ENCODE measurements at regions not wholly inside any gene's neighbourhood (a gene's known extent, or its start where the extent isn't known, plus 50 kb on each side); places are given as distances from the start of the nearest gene placed in this dataset.

- ATAC-seq (no peak), DNase-seq (no peak)
- Mint-ChIP-seq H3K4me3 (no peak overlapping the region), H3K9me3 (ENCODE audit: insufficient read depth) (no peaks in the 10 kb centered on the region), H3K4me1 (ENCODE audit: low read depth) (no peaks in the 10 kb centered on the region), H3K27me3 (ENCODE audit: low read depth) (no peaks in the 10 kb centered on the region), H3K36me3 (ENCODE audit: low read depth) (no peaks in the 10 kb centered on the region), H3K27ac (no peak overlapping the region)
- POLR2A ChIA-PET: no interaction called here
- CTCF ChIA-PET: no interaction called here
Observed at GRCh38 chr17:27072885-27073284, 221.0 kb upstream of the WSB1 start.

- H3K27me3 Mint-ChIP-seq (ENCODE audit: low read depth): no peaks in the 10 kb centered on the region
- no peak for DNase-seq
- no peak overlapping the region for H3K27ac Mint-ChIP-seq
- POLR2A ChIA-PET: no interaction called here
- no peak for ATAC-seq
- no peaks in the 10 kb centered on the region for H3K36me3 Mint-ChIP-seq (ENCODE audit: low read depth)
- CTCF ChIA-PET: no interaction called here
- H3K4me3 Mint-ChIP-seq: no peak overlapping the region
- no peaks in the 10 kb centered on the region for H3K9me3 Mint-ChIP-seq (ENCODE audit: insufficient read depth)
- H3K4me1 Mint-ChIP-seq (ENCODE audit: low read depth): no peaks in the 10 kb centered on the region
Observed at GRCh38 chr17:27076814-27077213, 217.1 kb upstream of the WSB1 start.

- no peak overlapping the region for H3K4me3 Mint-ChIP-seq
- no peaks in the 10 kb centered on the region for H3K27me3 Mint-ChIP-seq (ENCODE audit: low read depth)
- ATAC-seq: no peak
- no peaks in the 10 kb centered on the region for H3K9me3 Mint-ChIP-seq (ENCODE audit: insufficient read depth)
- ChIA-PET POLR2A (no interaction called here), CTCF (no interaction called here)
- no peaks in the 10 kb centered on the region for H3K4me1 Mint-ChIP-seq (ENCODE audit: low read depth)
- no peaks in the 10 kb centered on the region for H3K36me3 Mint-ChIP-seq (ENCODE audit: low read depth)
- H3K27ac Mint-ChIP-seq: no peak overlapping the region
- no peak for DNase-seq
Observed at GRCh38 chr17:27078296-27078695, 215.6 kb upstream of the WSB1 start.

- Mint-ChIP-seq H3K36me3 (ENCODE audit: low read depth) (no peaks in the 10 kb centered on the region), H3K9me3 (ENCODE audit: insufficient read depth) (no peaks in the 10 kb centered on the region), H3K27ac (no peak overlapping the region), H3K27me3 (ENCODE audit: low read depth) (no peaks in the 10 kb centered on the region), H3K4me1 (ENCODE audit: low read depth) (no peaks in the 10 kb centered on the region), H3K4me3 (no peak overlapping the region)
- DNase-seq (no peak), ATAC-seq (no peak)
- CTCF ChIA-PET: no interaction called here
- POLR2A ChIA-PET: no interaction called here
Observed at GRCh38 chr17:27079660-27080059, 214.3 kb upstream of the WSB1 start.

- DNase-seq (no peak), ATAC-seq (no peak)
- H3K4me1 Mint-ChIP-seq (ENCODE audit: low read depth): no peaks in the 10 kb centered on the region
- H3K27me3 Mint-ChIP-seq (ENCODE audit: low read depth): no peaks in the 10 kb centered on the region
- no peaks in the 10 kb centered on the region for H3K9me3 Mint-ChIP-seq (ENCODE audit: insufficient read depth)
- CTCF ChIA-PET: no interaction called here
- no peaks in the 10 kb centered on the region for H3K36me3 Mint-ChIP-seq (ENCODE audit: low read depth)
- POLR2A ChIA-PET: no interaction called here
- no peak overlapping the region for H3K4me3 Mint-ChIP-seq
- H3K27ac Mint-ChIP-seq: no peak overlapping the region
Observed at GRCh38 chr17:27081002-27081638, 212.8 kb upstream of the WSB1 start.

- ChIA-PET CTCF (no interaction called here), POLR2A (no interaction called here)
- no peaks in the 10 kb centered on the region for H3K4me1 Mint-ChIP-seq (ENCODE audit: low read depth)
- no peak for ATAC-seq
- no peak overlapping the region for H3K27ac Mint-ChIP-seq
- H3K9me3 Mint-ChIP-seq (ENCODE audit: insufficient read depth): no peaks in the 10 kb centered on the region
- no peaks in the 10 kb centered on the region for H3K36me3 Mint-ChIP-seq (ENCODE audit: low read depth)
- DNase-seq: no peak
- no peak overlapping the region for H3K4me3 Mint-ChIP-seq
- no peaks in the 10 kb centered on the region for H3K27me3 Mint-ChIP-seq (ENCODE audit: low read depth)
Observed at GRCh38 chr17:27082023-27082774, 211.7 kb upstream of the WSB1 start.

- CTCF ChIA-PET: no interaction called here
- H3K36me3 Mint-ChIP-seq (ENCODE audit: low read depth): no peaks in the 10 kb centered on the region
- POLR2A ChIA-PET: no interaction called here
- no peaks in the 10 kb centered on the region for H3K9me3 Mint-ChIP-seq (ENCODE audit: insufficient read depth)
- DNase-seq: no peak
- no peak for ATAC-seq
- no peaks in the 10 kb centered on the region for H3K4me1 Mint-ChIP-seq (ENCODE audit: low read depth)
- no peak overlapping the region for H3K27ac Mint-ChIP-seq
- H3K27me3 Mint-ChIP-seq (ENCODE audit: low read depth): no peaks in the 10 kb centered on the region
- H3K4me3 Mint-ChIP-seq: no peak overlapping the region
Observed at GRCh38 chr17:27082775-27083154, 211.1 kb upstream of the WSB1 start.

GRCh38 chr17:27083408-27084185, 210.3 kb upstream of the WSB1 start:
- H3K27ac Mint-ChIP-seq: no peak overlapping the region
- CTCF ChIA-PET: no interaction called here
- no peak for ATAC-seq
- H3K36me3 Mint-ChIP-seq (ENCODE audit: low read depth): no peaks in the 10 kb centered on the region
- H3K27me3 Mint-ChIP-seq (ENCODE audit: low read depth): no peaks in the 10 kb centered on the region
- no peaks in the 10 kb centered on the region for H3K4me1 Mint-ChIP-seq (ENCODE audit: low read depth)
- POLR2A ChIA-PET: no interaction called here
- no peaks in the 10 kb centered on the region for H3K9me3 Mint-ChIP-seq (ENCODE audit: insufficient read depth)
- H3K4me3 Mint-ChIP-seq: no peak overlapping the region
- no peak for DNase-seq

GRCh38 chr17:27085517-27085916, 208.4 kb upstream of the WSB1 start:
- H3K27me3 Mint-ChIP-seq (ENCODE audit: low read depth): no peaks in the 10 kb centered on the region
- H3K4me1 Mint-ChIP-seq (ENCODE audit: low read depth): no peaks in the 10 kb centered on the region
- H3K27ac Mint-ChIP-seq: no peak overlapping the region
- H3K9me3 Mint-ChIP-seq (ENCODE audit: insufficient read depth): peaks cover 4% of the 10 kb centered on the region
- no peak overlapping the region for H3K4me3 Mint-ChIP-seq
- CTCF ChIA-PET: no interaction called here
- POLR2A ChIA-PET: no interaction called here
- DNase-seq (no peak), ATAC-seq (no peak)
- no peaks in the 10 kb centered on the region for H3K36me3 Mint-ChIP-seq (ENCODE audit: low read depth)

GRCh38 chr17:27086526-27086925, 207.4 kb upstream of the WSB1 start:
- Mint-ChIP-seq H3K4me1 (ENCODE audit: low read depth) (no peaks in the 10 kb centered on the region), H3K9me3 (ENCODE audit: insufficient read depth) (peaks cover 4% of the 10 kb centered on the region)
- ATAC-seq: no peak

GRCh38 chr17:27087935-27088766, 205.8 kb upstream of the WSB1 start:
- DNase-seq: no peak
- no peak overlapping the region for H3K4me3 Mint-ChIP-seq
- CTCF ChIA-PET: no interaction called here
- POLR2A ChIA-PET: no interaction called here
- no peaks in the 10 kb centered on the region for H3K4me1 Mint-ChIP-seq (ENCODE audit: low read depth)
- peaks cover 4% of the 10 kb centered on the region for H3K9me3 Mint-ChIP-seq (ENCODE audit: insufficient read depth)
- no peaks in the 10 kb centered on the region for H3K36me3 Mint-ChIP-seq (ENCODE audit: low read depth)
- no peaks in the 10 kb centered on the region for H3K27me3 Mint-ChIP-seq (ENCODE audit: low read depth)
- H3K27ac Mint-ChIP-seq: no peak overlapping the region
- ATAC-seq: no peak

More at GRCh38 chr17:27086526-27086925, 207.4 kb upstream of the WSB1 start:
- Mint-ChIP-seq H3K36me3 (ENCODE audit: low read depth) (no peaks in the 10 kb centered on the region), H3K27me3 (ENCODE audit: low read depth) (no peaks in the 10 kb centered on the region), H3K4me3 (no peak overlapping the region), H3K27ac (no peak overlapping the region)
- POLR2A ChIA-PET: no interaction called here
- no peak for DNase-seq
- CTCF ChIA-PET: no interaction called here

- Mint-ChIP-seq H3K27me3 (ENCODE audit: low read depth) (peaks cover 2% of the 10 kb centered on the region), H3K27ac (no peak overlapping the region), H3K4me3 (no peak overlapping the region), H3K9me3 (ENCODE audit: insufficient read depth) (peaks cover 4% of the 10 kb centered on the region), H3K36me3 (ENCODE audit: low read depth) (no peaks in the 10 kb centered on the region), H3K4me1 (ENCODE audit: low read depth) (no peaks in the 10 kb centered on the region)
- ATAC-seq: no peak
- ChIA-PET POLR2A (no interaction called here), CTCF (no interaction called here)
- DNase-seq: no peak
Observed at GRCh38 chr17:27088767-27089078, 205.2 kb upstream of the WSB1 start.
